ENCODE measurements at regions not wholly inside any gene's neighbourhood (a gene's known extent, or its start where the extent isn't known, plus 50 kb on each side); places are given as distances from the start of the nearest gene placed in this dataset.

DNA sequence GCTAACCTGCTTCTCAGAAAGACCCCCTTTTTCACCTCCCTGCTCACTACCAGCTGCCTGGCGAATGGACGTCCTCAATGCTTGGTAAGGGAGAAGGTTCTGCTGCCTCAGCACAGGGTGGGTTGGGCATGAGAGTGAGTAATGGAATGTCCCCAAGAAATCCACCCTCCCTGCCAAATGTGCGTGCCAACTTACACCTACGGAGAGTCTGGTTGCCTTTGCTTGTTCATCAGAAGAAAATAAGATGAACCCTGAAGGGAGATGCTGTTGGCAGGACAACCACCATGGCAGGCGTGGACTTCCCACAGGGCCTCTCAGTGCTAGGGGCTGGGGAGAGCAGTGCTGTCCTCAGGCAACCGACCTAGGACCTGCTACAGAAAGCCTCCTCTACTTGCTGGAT is 106.0 kb downstream of the XCL2 start:
- no peak for DNase-seq (ENCODE audit: low spot score)

DNA sequence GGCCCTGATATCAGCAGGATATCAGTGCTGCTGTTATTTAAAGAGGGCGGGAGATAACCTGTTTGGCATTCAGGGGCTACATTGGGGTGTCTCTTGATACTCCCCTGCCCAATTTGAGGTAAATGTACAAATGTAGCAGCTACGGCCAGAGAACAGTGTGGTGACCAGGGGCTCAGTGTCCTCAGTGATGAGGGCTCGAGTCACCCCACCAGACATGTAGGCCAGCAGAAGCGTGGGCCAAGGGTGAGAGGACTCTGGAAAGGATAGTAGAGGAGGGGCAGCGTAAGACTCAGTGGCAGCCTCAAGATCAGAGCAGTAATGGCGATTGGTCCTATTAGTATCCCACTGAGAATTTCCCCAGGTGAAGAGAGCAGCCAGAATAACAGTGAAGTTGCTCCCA is 108.4 kb downstream of the XCL2 start:
- no peaks in the 10 kb centered on the region for H3K27me3 ChIP-seq (replicated peaks; ENCODE audit: insufficient read depth, low read depth, low read length, poor library complexity)
- H3K36me3 ChIP-seq (ENCODE audit: insufficient read depth, low read length, poor library complexity, severe bottlenecking), result no peaks in the 10 kb centered on the region
- ChIA-PET CTCF (no interaction called here), POLR2A (ENCODE audit: low non-redundant PET) (no interaction called here)
- intact Hi-C loops (cut with micrococcal nuclease; ENCODE audit: unreplicated experiment), result loop anchor here (10.0 kb wide), 1 partner anchor 1109 kb away; no protein-coding TSS in a partner anchor
- H3K9me3 ChIP-seq (ENCODE audit: low read depth, low read length, poor library complexity, severe bottlenecking), result no peaks in the 10 kb centered on the region
- TF ChIP-seq EZH2 (IDR thresholded peaks at IDR 0.05; ENCODE audit: borderline replicate concordance, low read depth, low read length, poor library complexity, severe bottlenecking), result no peak
- H3K4me1 ChIP-seq (ENCODE audit: insufficient read depth, low read length, poor library complexity, severe bottlenecking), result no peaks in the 10 kb centered on the region
- H3K27ac ChIP-seq (ENCODE audit: low read depth, low read length, poor library complexity, severe bottlenecking), result no peak overlapping the region
- DNase-seq (ENCODE audit: low spot score), result no peak
- BruUV-seq (replicated peaks), result no TSS peak
- no peak overlapping the region for H3K4me3 ChIP-seq (ENCODE audit: low read depth, low read length, poor library complexity, severe bottlenecking)

More for the DNA sequence above, 106.0 kb downstream of the XCL2 start:
- POLR2A ChIA-PET (ENCODE audit: low non-redundant PET), result no interaction called here
- no peaks in the 10 kb centered on the region for H3K27me3 ChIP-seq (replicated peaks; ENCODE audit: insufficient read depth, low read depth, low read length, poor library complexity)
- H3K27ac ChIP-seq (ENCODE audit: low read depth, low read length, poor library complexity, severe bottlenecking), result no peak overlapping the region
- CTCF ChIA-PET, result no interaction called here
- H3K4me3 ChIP-seq (ENCODE audit: low read depth, low read length, poor library complexity, severe bottlenecking), result no peak overlapping the region
- no peaks in the 10 kb centered on the region for H3K4me1 ChIP-seq (ENCODE audit: insufficient read depth, low read length, poor library complexity, severe bottlenecking)
- BruUV-seq (replicated peaks), result no TSS peak
- intact Hi-C loops (cut with micrococcal nuclease; ENCODE audit: unreplicated experiment), result loop anchor here (10.0 kb wide), 1 partner anchor 1107 kb away; no protein-coding TSS in a partner anchor
- H3K9me3 ChIP-seq (ENCODE audit: low read depth, low read length, poor library complexity, severe bottlenecking), result no peaks in the 10 kb centered on the region
- H3K36me3 ChIP-seq (ENCODE audit: insufficient read depth, low read length, poor library complexity, severe bottlenecking), result no peaks in the 10 kb centered on the region
- no peak for TF ChIP-seq EZH2 (IDR thresholded peaks at IDR 0.05; ENCODE audit: borderline replicate concordance, low read depth, low read length, poor library complexity, severe bottlenecking)
- TF ChIP-seq CTCF (conservative IDR thresholded peaks at IDR 0.05; ENCODE audit: low read depth, low read length), result no peak

DNA sequence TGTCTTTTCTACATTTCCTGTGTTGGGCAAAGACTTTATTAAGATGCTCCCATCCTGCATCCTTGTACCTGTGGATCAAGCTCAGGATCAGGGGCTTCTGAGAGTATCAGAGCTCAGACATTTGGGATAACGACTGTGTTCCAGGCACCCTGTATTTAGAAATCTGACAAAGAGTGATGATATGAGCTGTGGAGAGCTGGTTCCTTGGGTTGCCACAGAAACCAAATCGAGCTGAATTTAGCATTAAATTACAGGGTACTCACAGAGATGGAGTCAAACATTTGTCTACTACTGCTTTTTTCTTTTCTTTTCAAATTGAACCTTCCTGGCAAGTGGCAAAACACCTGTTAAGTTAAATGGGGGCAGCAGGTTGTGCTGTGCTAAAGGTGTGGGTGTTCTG is 110.6 kb downstream of the XCL2 start:
- Histone ChIP-seq H3K27me3 (replicated peaks; ENCODE audit: insufficient read depth, low read depth, low read length, poor library complexity) (no peaks in the 10 kb centered on the region), H3K4me3 (ENCODE audit: low read depth, low read length, poor library complexity, severe bottlenecking) (no peak overlapping the region), H3K4me1 (ENCODE audit: insufficient read depth, low read length, poor library complexity, severe bottlenecking) (no peaks in the 10 kb centered on the region), H3K27ac (ENCODE audit: low read depth, low read length, poor library complexity, severe bottlenecking) (no peak overlapping the region), H3K9me3 (ENCODE audit: low read depth, low read length, poor library complexity, severe bottlenecking) (no peaks in the 10 kb centered on the region), H3K36me3 (ENCODE audit: insufficient read depth, low read length, poor library complexity, severe bottlenecking) (no peaks in the 10 kb centered on the region)
- CTCF ChIA-PET, result interaction anchor here (0.6 kb wide), 1 partner anchor 179 kb away, joined by 5 read pairs; no protein-coding TSS in a partner anchor
- TF ChIP-seq EZH2 (IDR thresholded peaks at IDR 0.05; ENCODE audit: borderline replicate concordance, low read depth, low read length, poor library complexity, severe bottlenecking) (no peak), CTCF (conservative IDR thresholded peaks at IDR 0.05; ENCODE audit: low read depth, low read length) (no peak)
- POLR2A ChIA-PET (ENCODE audit: low non-redundant PET), result no interaction called here
- no peak for DNase-seq (ENCODE audit: low spot score)
- intact Hi-C loops (cut with micrococcal nuclease; ENCODE audit: unreplicated experiment), result loop anchor here (10.0 kb wide), 1 partner anchor 1112 kb away; no protein-coding TSS in a partner anchor
- BruUV-seq (replicated peaks), result no TSS peak

DNA sequence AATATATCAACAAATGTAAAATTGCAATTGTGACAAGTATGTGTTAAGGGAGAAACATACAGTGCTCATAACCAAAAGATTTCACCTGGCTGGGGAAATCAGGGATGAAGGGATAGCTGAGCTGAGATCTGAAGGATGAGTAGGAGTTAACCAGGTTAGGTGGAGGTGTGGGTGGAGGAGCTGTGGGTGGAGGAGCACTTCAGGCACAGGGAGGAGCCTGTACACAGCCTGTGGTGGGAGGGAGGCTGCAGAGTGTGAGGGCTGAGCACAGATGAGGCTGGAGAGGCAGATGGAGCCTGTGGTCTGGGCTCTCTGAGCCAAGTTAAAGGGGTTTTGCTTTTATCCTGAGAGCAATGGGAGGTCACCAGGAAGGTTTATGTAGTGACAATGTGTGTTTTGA is 111.9 kb downstream of the XCL2 start:
- no peaks in the 10 kb centered on the region for H3K27me3 ChIP-seq (replicated peaks; ENCODE audit: insufficient read depth, low read depth, low read length, poor library complexity)
- H3K4me1 ChIP-seq (ENCODE audit: insufficient read depth, low read length, poor library complexity, severe bottlenecking), result no peaks in the 10 kb centered on the region
- H3K9me3 ChIP-seq (ENCODE audit: low read depth, low read length, poor library complexity, severe bottlenecking), result no peaks in the 10 kb centered on the region
- POLR2A ChIA-PET (ENCODE audit: low non-redundant PET), result interaction anchor here (0.7 kb wide), 1 partner anchor 610 kb away, joined by 16 read pairs; no protein-coding TSS in a partner anchor
- TF ChIP-seq CTCF (conservative IDR thresholded peaks at IDR 0.05; ENCODE audit: low read depth, low read length) (no peak), EZH2 (IDR thresholded peaks at IDR 0.05; ENCODE audit: borderline replicate concordance, low read depth, low read length, poor library complexity, severe bottlenecking) (no peak)
- BruUV-seq (replicated peaks), result no TSS peak
- CTCF ChIA-PET, result no interaction called here
- no peak overlapping the region for H3K27ac ChIP-seq (ENCODE audit: low read depth, low read length, poor library complexity, severe bottlenecking)
- intact Hi-C loops (cut with micrococcal nuclease; ENCODE audit: unreplicated experiment), result loop anchor here (10.0 kb wide), 1 partner anchor 1113 kb away; no protein-coding TSS in a partner anchor
- H3K36me3 ChIP-seq (ENCODE audit: insufficient read depth, low read length, poor library complexity, severe bottlenecking), result no peaks in the 10 kb centered on the region
- DNase-seq (ENCODE audit: low spot score), result no peak
- no peak overlapping the region for H3K4me3 ChIP-seq (ENCODE audit: low read depth, low read length, poor library complexity, severe bottlenecking)

Data from A673 (cell line).